DMS 273 (cell line): ENCODE measurements at regions not wholly inside any gene's neighbourhood (a gene's known extent, or its start where the extent isn't known, plus 50 kb on each side); places are given as distances from the start of the nearest gene placed in this dataset.
"Not testable (repeated sequence)": the region's sequence is repeated elsewhere in the genome, so short reads cannot be mapped to it uniquely, and the experiment has no call there.

Source experiments
- DNase-seq: peaks from one replicate; lab custom pipeline; 2025; ENCODE audit not compliant: unreplicated experiment; lab: John Stamatoyannopoulos, UW

- no peak for DNase-seq
Measured at GRCh38 chr7:92976931-92977330, 140.6 kb upstream of the CDK6 start.

DNA sequence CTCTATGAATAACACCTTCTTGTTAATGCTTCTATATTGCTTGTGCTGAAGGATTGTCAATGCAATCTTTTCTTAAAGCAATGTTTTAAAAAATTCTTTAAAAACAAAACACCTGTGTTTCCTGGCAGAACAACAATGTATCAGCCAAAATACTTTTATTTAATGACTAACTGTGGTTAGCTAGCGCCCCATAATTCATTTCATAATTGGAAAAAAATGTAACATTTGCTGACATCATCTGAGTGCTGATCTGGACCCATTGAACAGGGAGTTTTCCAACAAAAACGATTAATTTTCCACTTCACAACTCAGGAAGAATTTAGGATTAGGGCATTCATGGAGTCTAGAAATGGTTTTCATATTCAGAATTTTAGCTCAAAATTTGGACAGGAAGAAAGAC lies 137.6 kb upstream of the CDK6 start:
- DNase-seq = no peak

- DNase-seq = no peak
Measured at GRCh38 chr7:92973293-92973731, 136.9 kb upstream of the CDK6 start.

GRCh38 chr7:92972441-92972840 lies 136.1 kb upstream of the CDK6 start:
- no peak for DNase-seq

- DNase-seq = no peak
Measured at GRCh38 chr7:92969061-92969460, 132.7 kb upstream of the CDK6 start.

- no peak for DNase-seq
Measured at GRCh38 chr7:92968502-92968901, 132.1 kb upstream of the CDK6 start.

DNA sequence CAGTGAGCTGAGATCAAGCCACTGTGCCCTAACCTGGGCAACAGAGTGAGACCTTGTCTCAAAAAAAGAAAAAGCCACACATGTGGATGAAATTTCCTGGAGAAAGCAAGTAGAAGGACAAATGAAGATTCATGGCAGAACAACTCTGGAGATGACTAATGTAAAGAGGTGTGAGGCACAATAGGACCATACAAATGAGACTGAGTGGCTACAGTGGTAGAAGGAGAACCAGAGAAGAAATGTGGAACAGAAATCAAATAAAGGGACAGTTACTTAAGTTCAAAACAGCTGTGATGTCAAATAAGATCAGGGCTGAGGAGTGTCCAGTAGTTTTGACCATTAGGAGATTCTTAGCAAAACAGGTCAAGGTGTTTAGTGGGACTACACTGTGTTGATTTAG lies 130.9 kb upstream of the CDK6 start:
- DNase-seq = no peak

- DNase-seq = peak; percentile 24
Measured at GRCh38 chr7:92964141-92964540, 127.8 kb upstream of the CDK6 start.

DNA sequence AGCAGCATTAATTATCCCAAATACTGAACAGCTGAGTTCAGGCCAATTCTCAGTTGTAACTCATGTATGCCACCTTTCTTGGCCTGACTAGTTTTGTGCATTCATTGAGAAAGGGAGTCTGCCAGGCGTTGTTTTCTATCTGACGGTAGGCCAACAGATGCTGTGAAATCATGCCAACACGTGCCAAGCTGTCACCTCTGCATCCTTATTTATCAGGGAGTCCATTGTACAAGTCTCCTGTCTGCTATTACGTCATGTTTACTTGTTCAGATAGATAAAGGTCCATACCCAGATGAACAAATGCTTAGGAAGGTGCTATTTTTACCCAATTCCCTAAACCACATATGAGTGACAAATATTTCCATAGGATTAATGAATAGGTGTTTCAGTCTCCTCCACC lies 127.2 kb upstream of the CDK6 start:
- peak; percentile 94 for DNase-seq

DNA sequence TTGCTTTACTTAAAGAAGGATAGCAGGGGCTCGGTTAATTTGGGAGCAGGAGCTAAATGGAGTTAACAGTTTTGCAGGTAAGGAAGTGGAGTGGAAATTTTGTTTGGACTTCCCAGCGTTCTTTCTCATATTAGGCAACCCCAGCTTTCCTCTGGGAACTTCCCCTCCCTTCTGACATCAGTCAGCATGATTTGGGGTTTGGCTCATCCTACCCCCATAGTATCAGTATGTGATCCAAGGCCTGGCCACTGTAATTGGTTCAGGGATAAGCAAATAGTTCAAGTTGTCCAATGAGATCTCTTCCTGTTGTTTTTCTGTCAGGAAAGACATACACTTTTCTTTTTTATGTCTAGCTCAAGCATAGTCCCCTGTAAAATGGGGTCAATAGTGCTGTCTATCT lies 125.6 kb upstream of the CDK6 start:
- no peak for DNase-seq

DNA sequence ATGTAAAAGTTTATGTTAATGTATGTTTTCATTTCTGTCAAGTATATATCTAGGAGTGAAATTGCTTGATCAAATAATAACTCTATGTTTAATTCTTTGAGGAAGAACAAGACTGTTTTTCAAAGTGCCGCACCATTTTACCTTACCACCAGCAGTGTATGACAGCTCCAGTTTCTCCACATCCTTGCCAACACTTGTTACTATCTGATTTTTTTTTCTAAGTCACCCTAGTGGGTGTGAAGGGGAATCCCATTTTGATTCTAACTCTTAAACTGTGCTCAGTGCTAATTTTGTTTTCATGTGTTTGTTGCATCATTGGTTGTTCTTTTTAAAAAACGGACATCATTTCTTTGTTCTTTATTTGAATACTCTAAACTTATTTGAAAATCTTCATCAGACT lies 120.2 kb upstream of the CDK6 start:
- no peak for DNase-seq

- no peak for DNase-seq
Measured at GRCh38 chr7:92955081-92955480, 118.7 kb upstream of the CDK6 start.

- DNase-seq = no peak
Measured at GRCh38 chr7:92953657-92954056, 117.3 kb upstream of the CDK6 start.

- DNase-seq = no peak
Measured at GRCh38 chr7:92949748-92950147, 113.4 kb upstream of the CDK6 start.

GRCh38 chr7:92945840-92946239 lies 109.5 kb upstream of the CDK6 start:
- no peak for DNase-seq

GRCh38 chr7:92944633-92945032 lies 108.3 kb upstream of the CDK6 start:
- DNase-seq = no peak

DNA sequence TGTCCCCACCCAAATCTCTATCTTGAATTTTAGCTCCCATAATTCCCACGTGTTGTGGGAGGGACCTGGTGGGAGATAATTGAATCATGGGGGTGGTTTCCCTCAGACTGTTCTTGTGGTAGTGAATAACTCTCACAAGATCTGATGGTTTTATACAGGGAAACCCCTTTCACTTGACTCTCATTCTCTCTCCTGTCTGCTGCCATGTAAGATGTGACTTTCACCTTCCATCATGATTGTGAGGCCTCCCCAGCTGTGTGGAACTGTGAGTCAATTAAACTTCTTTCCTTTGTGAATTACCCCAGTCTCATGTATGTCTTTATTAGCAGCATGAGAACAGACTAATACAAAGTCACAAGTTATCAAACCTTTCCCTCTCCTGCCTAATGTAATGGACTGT lies 106.3 kb upstream of the CDK6 start:
- not testable (repeated sequence) for DNase-seq

GRCh38 chr7:92939666-92940360 lies 103.4 kb upstream of the CDK6 start:
- DNase-seq = no peak

GRCh38 chr7:92934096-92934495 lies 97.7 kb upstream of the CDK6 start:
- DNase-seq = no peak

DNA sequence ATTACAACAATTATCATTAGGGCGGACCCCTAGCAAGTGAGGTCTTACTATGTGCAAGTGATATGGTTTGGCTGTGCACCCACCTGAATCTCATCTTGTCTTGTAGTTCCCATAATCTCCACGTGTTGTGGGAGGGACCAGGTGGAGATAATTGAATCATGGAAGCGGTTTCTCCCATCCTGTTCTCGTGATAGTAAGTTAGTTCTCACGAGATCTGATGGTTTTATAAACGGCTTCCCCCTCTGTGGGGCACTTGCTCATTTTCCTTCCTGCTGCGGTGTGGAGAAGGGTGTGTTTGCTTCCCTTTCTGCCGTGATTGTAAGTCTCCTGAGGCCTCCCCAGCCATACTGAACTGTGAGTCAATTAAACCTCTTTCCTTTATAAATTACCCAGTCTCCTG lies 96.1 kb upstream of the CDK6 start:
- DNase-seq = no peak

- DNase-seq = no peak
Measured at GRCh38 chr7:92930404-92930803, 94.0 kb upstream of the CDK6 start.

GRCh38 chr7:92926697-92927044 lies 90.3 kb upstream of the CDK6 start:
- no peak for DNase-seq

DNA sequence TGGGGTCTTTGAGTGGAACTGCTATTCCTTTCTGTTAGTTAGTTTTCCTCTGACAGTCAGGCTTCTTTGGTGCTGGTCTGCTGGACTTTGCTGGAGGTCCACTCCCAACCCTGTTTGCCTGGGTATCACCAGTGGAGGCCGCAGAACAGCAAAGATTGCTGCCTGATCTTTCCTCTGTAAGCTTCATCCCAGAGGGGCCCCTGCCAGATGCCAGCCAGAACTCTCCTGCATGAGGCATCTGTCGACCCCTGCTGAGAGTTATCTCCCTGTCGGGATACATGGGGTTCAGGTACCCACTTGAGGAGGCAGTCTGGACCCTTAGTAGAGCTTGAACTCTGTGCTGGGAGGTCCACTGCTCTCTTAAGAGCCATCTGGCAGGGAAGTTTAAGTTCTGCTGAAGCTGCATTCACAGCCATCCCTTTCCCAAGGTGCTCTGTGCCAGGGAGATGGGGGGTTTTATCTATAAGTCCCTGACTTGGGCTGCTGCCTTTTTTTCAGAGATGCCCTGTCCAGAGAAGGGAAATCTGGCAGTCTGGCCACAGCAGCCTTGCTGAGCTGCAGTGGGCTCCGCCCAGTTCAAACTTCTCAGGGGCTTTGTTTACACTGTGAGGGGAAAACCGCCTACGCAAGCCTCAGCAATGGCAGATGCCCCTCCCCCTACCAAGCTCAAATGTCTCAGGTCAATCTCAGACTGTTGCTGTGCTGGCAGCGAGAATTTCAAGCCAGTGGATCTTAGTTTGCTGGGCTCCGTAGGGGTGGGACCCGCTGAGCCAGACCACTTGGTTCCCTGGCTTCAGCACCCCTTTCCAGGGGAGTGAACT lies 89.7 kb upstream of the CDK6 start:
- peak; percentile 57 for DNase-seq
